DND-41 (cell line): ENCODE measurements at regions not wholly inside any gene's neighbourhood (a gene's known extent, or its start where the extent isn't known, plus 50 kb on each side); places are given as distances from the start of the nearest gene placed in this dataset.
"Not testable (repeated sequence)": the region's sequence is repeated elsewhere in the genome, so short reads cannot be mapped to it uniquely, and the experiment has no call there.

Experiments used
- CTCF ChIP-seq: IDR thresholded peaks from 2 replicates; pipeline ENCODE4 v1.5.1; 2012; ENCODE audit warnings: borderline replicate concordance, low read length, moderate library complexity, mild to moderate bottlenecking; ENCODE audit not compliant: poor library complexity, severe bottlenecking; ENCODE audit errors: extremely low read depth
- EZH2 ChIP-seq: IDR thresholded peaks from 3 replicates; pipeline ENCODE4 v1.6.1; 2012; ENCODE audit warnings: borderline replicate concordance, low read depth, mild to moderate bottlenecking, moderate library complexity, low read length, inconsistent platforms; ENCODE audit not compliant: severe bottlenecking

DNA sequence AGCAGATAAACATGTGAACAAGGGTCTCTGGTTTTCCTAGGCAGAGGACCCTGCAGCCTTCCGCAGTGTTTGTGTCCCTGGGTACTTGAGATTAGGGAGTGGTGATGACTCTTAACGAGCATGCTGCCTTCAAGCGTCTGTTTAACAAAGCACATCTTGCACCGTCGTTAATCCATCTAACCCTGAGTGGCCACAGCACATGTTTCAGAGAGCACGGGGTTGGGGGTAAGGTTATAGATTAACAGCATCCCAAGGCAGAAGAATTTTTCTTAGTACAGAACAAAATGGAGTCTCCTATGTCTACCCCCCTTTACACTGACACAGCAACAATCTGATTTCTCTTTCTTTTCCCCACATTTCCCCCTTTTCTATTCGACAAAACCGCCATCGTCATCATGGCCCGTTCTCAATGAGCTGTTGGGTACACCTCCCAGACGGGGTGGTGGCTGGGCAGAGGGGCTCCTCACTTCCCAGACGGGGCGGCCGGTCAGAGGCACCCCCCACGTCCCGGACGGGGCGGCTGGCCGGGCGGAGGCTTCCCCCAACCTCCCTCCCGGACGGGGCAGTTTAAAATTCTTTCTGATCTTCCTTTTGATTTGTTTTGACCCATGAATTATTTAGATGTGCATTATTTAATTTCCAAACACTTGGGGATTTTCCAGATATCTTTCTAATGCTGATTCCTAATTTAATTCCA is 171.7 kb upstream of the RAB6C start:
- TF ChIP-seq CTCF, EZH2: not testable (repeated sequence)
